Effector CD4-positive, alpha-beta T cell (primary cell): ENCODE measurements at regions not wholly inside any gene's neighbourhood (a gene's known extent, or its start where the extent isn't known, plus 50 kb on each side); places are given as distances from the start of the nearest gene placed in this dataset.

Source experiments
- DNase-seq: peaks from one replicate; pipeline ENCODE4 v3.0.0-alpha.2; 2020

GRCh38 chr1:224505454-224506093 is 71.0 kb upstream of the WDR26 start:
- DNase-seq = no peak

- no peak for DNase-seq
These were observed 71.7 kb upstream of the WDR26 start for GRCh38 chr1:224506141-224506814.

GRCh38 chr1:224507771-224508523 is 73.3 kb upstream of the WDR26 start:
- DNase-seq = no peak

- no peak for DNase-seq
These were observed 75.3 kb upstream of the WDR26 start for GRCh38 chr1:224509907-224510306.

GRCh38 chr1:224510880-224511645 is 76.5 kb upstream of the WDR26 start:
- DNase-seq = no peak

GRCh38 chr1:224512600-224513151 is 78.1 kb upstream of the WDR26 start:
- no peak for DNase-seq

GRCh38 chr1:224513383-224513782 is 78.8 kb upstream of the WDR26 start:
- DNase-seq = no peak

GRCh38 chr1:224513787-224514209 is 79.2 kb upstream of the WDR26 start:
- DNase-seq = peak; percentile 78

- DNase-seq = no peak
These were observed 82.6 kb upstream of the WDR26 start for GRCh38 chr1:224517171-224517570.

GRCh38 chr1:224518528-224518927 is 83.9 kb upstream of the WDR26 start:
- DNase-seq = no peak

- DNase-seq = no peak
These were observed 85.3 kb upstream of the WDR26 start for GRCh38 chr1:224519874-224520273.

GRCh38 chr1:224520808-224521207 is 86.2 kb upstream of the WDR26 start:
- no peak for DNase-seq

GRCh38 chr1:224521904-224522734 is 87.5 kb upstream of the WDR26 start:
- DNase-seq = no peak

GRCh38 chr1:224523676-224524075 is 89.1 kb upstream of the WDR26 start:
- no peak for DNase-seq

GRCh38 chr1:224524679-224525078 is 90.1 kb upstream of the WDR26 start:
- DNase-seq = no peak

GRCh38 chr1:224525411-224526040 is 90.6 kb upstream of the CNIH3 start:
- DNase-seq = no peak

GRCh38 chr1:224526771-224527170 is 89.3 kb upstream of the CNIH3 start:
- DNase-seq = no peak

- DNase-seq = no peak
These were observed 87.2 kb upstream of the CNIH3 start for GRCh38 chr1:224528900-224529299.

GRCh38 chr1:224529844-224530243 is 86.3 kb upstream of the CNIH3 start:
- no peak for DNase-seq

- DNase-seq = no peak
These were observed 82.6 kb upstream of the CNIH3 start for GRCh38 chr1:224533517-224533916.

GRCh38 chr1:224534731-224535130 is 81.4 kb upstream of the CNIH3 start:
- no peak for DNase-seq
